CD4-positive, alpha-beta T cell treated with Interferon alpha-2 for 1 hour (primary cell): ENCODE measurements at regions not wholly inside any gene's neighbourhood (a gene's known extent, or its start where the extent isn't known, plus 50 kb on each side); places are given as distances from the start of the nearest gene placed in this dataset.

ENCODE experiments used
- DNase-seq, 2 donors: peaks; one replicate each; pipeline ENCODE4 v3.0.0-alpha.2; 2020 to 2022

DNA sequence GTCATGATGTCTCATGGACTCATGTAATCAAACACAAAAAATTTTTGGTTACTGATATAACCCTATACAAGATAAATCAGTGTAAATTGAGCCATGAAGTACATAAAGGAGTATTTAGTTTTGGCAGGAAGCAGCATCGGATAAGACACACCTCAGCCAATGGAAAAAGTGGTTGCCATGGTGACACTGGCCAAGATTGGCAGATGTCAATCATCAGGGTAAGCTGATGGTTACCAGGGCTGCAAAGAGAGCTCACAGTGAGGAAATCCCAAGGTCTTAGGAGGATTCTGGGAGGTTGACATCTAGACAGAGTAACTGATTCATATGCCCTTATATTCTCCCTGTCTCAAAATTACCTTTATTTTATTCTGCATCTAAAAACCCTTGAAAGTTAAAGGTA lies 203.8 kb upstream of the PCSK2 start:
- no peak for DNase-seq

DNA sequence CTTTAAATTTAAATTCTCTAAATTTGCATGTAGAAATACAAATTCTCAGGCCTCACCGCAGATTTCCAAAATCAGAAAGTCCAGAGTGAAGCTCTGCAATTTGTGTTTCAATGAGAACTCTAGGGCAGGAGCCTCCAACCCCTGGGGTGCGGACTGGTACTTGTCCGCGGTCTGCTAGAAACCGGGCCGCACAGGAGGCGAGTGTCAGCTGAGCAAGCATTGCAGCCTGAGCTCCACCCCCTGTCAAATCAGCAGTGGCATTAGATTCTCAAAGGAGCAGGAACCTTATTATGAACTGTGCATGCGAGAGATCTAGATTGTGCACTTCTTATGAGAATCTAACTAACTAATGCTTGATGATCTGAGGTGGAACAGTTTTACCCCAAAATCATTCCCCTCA lies 203.0 kb upstream of the PCSK2 start:
- DNase-seq, result no peak

DNA sequence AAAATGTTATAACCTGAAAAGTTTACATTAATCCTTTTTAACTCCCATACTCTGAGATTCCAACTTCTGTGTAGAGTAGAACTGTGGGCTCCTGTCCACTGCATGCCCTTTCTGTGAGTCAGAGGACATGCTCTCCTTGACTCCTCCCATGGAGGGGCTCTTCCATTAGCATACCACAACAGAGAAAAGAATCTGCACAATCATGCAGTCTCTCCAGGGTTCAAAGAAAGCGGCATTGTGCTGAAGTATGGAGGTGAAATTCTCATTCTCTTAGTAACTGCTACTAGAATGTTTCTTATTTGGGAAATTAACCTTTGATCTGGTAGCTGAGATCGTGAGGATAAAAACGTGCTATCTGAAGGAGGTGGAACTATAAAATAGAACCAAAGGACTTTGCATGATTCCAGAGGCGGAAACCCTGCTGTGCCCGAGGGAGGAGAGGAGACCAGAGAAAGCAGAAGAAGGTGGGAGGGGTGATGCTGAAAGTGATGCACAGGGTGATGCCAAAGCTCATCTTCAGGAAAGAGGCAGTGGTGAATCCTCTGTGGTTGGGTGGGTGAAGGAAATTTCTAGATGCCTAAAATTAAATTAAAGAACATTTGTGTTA lies 202.2 kb upstream of the PCSK2 start:
- no peak for DNase-seq

- DNase-seq, result no peak
Measured at GRCh38 chr20:17026346-17026745, 200.5 kb upstream of the PCSK2 start.

GRCh38 chr20:17029698-17030097 lies 197.1 kb upstream of the PCSK2 start:
- no peak for DNase-seq

- DNase-seq, result no peak
Measured at GRCh38 chr20:17036541-17036940, 190.3 kb upstream of the PCSK2 start.

GRCh38 chr20:17042122-17042521 lies 184.7 kb upstream of the PCSK2 start:
- no peak for DNase-seq

- DNase-seq, result no peak
Measured at GRCh38 chr20:17043323-17043722, 183.5 kb upstream of the PCSK2 start.

- no peak for DNase-seq
Measured at GRCh38 chr20:17044891-17045290, 181.9 kb upstream of the PCSK2 start.

GRCh38 chr20:17059465-17059864 lies 167.4 kb upstream of the PCSK2 start:
- DNase-seq, result no peak

DNA sequence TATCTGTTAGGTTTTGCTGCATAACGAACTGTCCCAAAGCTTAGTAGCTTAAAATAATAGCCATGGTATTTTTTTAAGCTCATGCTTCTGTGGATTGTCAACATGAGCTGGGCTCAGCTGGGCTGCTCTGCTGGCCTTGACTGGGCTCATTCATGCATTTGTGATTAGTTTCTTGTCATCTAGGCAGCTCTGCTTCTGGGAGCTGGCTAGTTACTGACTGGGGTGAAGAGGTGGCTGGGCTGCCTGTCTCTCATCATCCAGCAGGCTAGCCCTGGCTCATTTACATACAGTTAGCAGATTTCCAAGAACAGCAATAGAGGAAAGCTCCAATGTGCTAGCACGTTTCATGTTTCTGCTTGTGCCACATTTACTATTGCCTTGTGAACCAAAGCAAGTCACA lies 165.1 kb upstream of the PCSK2 start:
- no peak for DNase-seq

GRCh38 chr20:17062712-17063111 lies 164.1 kb upstream of the PCSK2 start:
- no peak for DNase-seq

DNA sequence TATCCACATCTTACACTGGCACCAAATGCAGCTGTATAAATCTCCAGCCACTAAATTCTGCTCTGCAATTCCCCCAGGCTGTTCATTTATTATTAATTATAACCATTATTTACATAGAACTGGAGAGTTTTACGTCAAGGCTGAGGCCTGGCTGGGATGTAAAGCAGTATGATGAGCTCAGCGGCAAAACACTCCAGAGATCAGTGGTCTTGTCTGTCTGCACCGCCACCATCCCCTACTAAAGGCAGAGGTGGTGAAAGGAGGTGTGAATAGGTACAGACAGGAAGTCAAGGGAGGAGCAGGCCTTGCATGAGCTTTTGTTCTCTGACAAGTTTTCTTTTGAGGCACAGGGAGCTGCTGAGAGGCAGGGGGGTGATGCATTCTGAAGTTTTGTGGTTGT lies 159.9 kb upstream of the PCSK2 start:
- no peak for DNase-seq

GRCh38 chr20:17068084-17068711 lies 158.6 kb upstream of the PCSK2 start:
- DNase-seq, result no peak

DNA sequence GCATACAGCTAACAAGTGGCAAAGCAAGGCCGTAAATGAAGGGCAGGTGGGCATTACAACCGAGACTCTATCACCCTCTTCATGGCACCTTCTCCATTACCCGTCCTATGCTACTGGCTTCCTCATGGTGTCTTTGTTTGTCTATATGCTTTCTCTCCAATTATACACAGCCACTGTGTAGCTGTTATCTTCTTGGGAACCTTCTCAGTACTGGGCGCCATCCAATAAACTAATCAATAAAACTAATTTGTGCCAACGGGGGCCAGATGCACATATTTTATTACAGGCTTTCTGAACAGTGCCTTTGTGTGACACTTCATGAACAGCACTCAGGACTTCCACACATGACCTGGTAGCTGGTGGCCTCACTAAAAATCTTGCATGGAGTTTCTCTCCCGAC lies 149.8 kb upstream of the PCSK2 start:
- DNase-seq, result no peak

- DNase-seq, result no peak
Measured at GRCh38 chr20:17083738-17084137, 143.1 kb upstream of the PCSK2 start.

DNA sequence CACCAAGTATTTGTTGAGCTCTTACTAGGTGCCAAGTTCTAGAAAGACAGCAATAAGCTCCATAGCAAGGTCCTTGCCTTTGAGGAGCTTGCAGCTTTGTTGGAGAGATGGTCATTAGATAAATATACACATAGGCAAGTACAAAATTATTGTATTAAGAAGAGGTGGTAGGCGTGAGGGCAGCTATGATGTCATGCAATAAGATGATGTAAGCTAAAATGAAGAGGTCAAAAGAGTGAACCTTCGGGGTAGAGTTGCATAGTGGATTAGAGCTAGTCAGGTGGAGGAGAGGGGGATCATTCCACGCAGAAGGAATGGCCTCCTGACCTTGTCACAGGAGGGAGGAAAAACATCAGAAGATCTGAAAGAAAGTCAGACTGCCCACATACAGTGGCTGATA lies 141.9 kb upstream of the PCSK2 start:
- DNase-seq, result no peak

GRCh38 chr20:17093782-17094181 lies 133.1 kb upstream of the PCSK2 start:
- no peak for DNase-seq

GRCh38 chr20:17097603-17098002 lies 129.2 kb upstream of the PCSK2 start:
- no peak for DNase-seq

- no peak for DNase-seq
Measured at GRCh38 chr20:17100506-17100905, 126.3 kb upstream of the PCSK2 start.

GRCh38 chr20:17107127-17107526 lies 119.7 kb upstream of the PCSK2 start:
- no peak for DNase-seq

DNA sequence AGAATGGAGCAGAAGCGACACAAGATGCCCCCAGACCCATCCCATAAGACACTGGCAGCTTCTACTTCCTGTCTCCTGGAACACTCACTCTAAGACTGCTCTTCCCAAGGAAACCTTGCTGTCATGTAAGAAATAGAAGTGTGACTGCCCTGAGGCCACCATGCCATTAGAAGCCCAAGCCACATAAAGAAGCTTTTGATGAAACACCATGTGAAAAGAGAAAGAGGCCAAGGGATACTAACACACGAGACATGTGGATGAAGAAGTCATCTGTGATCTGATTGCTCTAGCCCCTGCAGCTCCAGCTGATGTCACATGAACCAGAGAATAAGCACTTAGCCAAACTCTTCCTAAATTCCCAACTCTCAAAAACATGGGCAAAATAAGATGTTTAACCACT lies 117.9 kb upstream of the PCSK2 start:
- DNase-seq, result no peak

DNA sequence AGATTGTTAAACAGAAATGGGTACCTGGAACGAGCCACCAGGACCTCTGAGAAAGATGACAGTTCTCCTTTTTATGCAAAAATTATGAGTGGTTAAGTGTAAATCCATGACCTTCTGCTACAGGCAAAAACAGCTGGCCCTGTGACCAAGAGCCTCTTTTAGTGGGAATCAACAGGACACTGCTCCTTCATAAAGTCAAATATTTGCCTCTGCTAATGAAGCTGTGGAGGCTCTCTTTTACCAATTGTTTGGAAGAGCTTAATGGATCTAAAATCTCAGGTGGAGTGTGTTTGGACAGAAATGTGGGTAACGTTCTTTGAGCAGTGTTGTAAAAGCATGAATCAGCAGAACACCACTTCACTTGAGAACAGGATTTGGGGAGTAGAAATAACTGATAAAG lies 117.5 kb upstream of the PCSK2 start:
- no peak for DNase-seq

GRCh38 chr20:17128206-17128605 lies 98.6 kb upstream of the PCSK2 start:
- no peak for DNase-seq

- DNase-seq, result no peak
Measured at GRCh38 chr20:17129089-17129488, 97.8 kb upstream of the PCSK2 start.
